ENCODE measurements at regions not wholly inside any gene's neighbourhood (a gene's known extent, or its start where the extent isn't known, plus 50 kb on each side); places are given as distances from the start of the nearest gene placed in this dataset.

GRCh38 chr12:66832997-66833396, 154.1 kb upstream of the GRIP1 start:
- no peak overlapping the region for H3K4me3 ChIP-seq
- DNase-seq (ENCODE audit: low spot score) (no peak), ATAC-seq (no peak)
- Mint-ChIP-seq H3K36me3 (ENCODE audit: low read depth) (no peaks in the 10 kb centered on the region), H3K4me3 (no peak overlapping the region), H3K27ac (no peak overlapping the region), H3K27me3 (ENCODE audit: insufficient read depth, low read depth, poor library complexity) (peaks cover 2% of the 10 kb centered on the region), H3K9me3 (no peaks in the 10 kb centered on the region), H3K4me1 (peaks cover 8% of the 10 kb centered on the region; the same call in 2 of the 3 replicates)
- H3K4me2 ChIP-seq: no peak overlapping the region
- no peaks in the 10 kb centered on the region for H3K27me3 ChIP-seq (ENCODE audit: insufficient read depth)
- no peak overlapping the region for H3K27ac ChIP-seq (ENCODE audit: low read depth)
- H3K4me1 ChIP-seq (ENCODE audit: insufficient read depth): no peaks in the 10 kb centered on the region
- H3K36me3 ChIP-seq (ENCODE audit: insufficient read depth): no peaks in the 10 kb centered on the region
- H3F3A ChIP-seq (replicated peaks; ENCODE audit: low read depth): no peaks in the 10 kb centered on the region
- no peaks in the 10 kb centered on the region for H4K20me1 ChIP-seq (replicated peaks; ENCODE audit: insufficient read depth)
- TF ChIP-seq EZH2 (IDR thresholded peaks at IDR 0.05; ENCODE audit: low read depth, unreplicated experiment) (no peak), CTCF (conservative IDR thresholded peaks at IDR 0.05; ENCODE audit: low read depth in 2 of 2) (no peak), JUNB (IDR thresholded peaks at IDR 0.05; ENCODE audit: unreplicated experiment) (no peak), NANOG (IDR thresholded peaks at IDR 0.05; ENCODE audit: borderline replicate concordance) (no peak), REST (IDR thresholded peaks at IDR 0.05; ENCODE audit: unreplicated experiment) (no peak), EZH2phosphoT487 (IDR thresholded peaks at IDR 0.05; ENCODE audit: unreplicated experiment) (no peak), CREB1 (CRISPR knock-in tag; IDR thresholded peaks at IDR 0.05; ENCODE audit: low read depth) (no peak), ZNF462 (CRISPR knock-in tag; IDR thresholded peaks at IDR 0.05) (no peak), POLR2AphosphoS5 (IDR thresholded peaks at IDR 0.05; ENCODE audit: low read depth) (no peak), ETS1 (IDR thresholded peaks at IDR 0.05) (no peak), STAT1 (IDR thresholded peaks at IDR 0.05; ENCODE audit: unreplicated experiment) (no peak), ZNF331 (CRISPR knock-in tag; IDR thresholded peaks at IDR 0.05; ENCODE audit: low read depth) (no peak), ZNF114 (CRISPR knock-in tag; IDR thresholded peaks at IDR 0.05) (no peak)
- H3K79me2 ChIP-seq (replicated peaks; ENCODE audit: insufficient read depth): no peaks in the 10 kb centered on the region
- H2AFZ ChIP-seq: no peak overlapping the region
- no peaks in the 10 kb centered on the region for H3K9me2 ChIP-seq (ENCODE audit: insufficient read depth)
